Hindlimb muscle (tissue), 1 donor: ENCODE measurements at regions not wholly inside any gene's neighbourhood (a gene's known extent, or its start where the extent isn't known, plus 50 kb on each side); places are given as distances from the start of the nearest gene placed in this dataset.

ENCODE experiments used
- DNase-seq: peaks from one replicate; pipeline ENCODE4 v3.0.0-alpha.2; 2013

GRCh38 chr2:128536925-128537620 lies 218.4 kb upstream of the HS6ST1 start:
- no peak for DNase-seq

- no peak for DNase-seq
Measured at GRCh38 chr2:128537646-128538045, 219.0 kb upstream of the HS6ST1 start.

- no peak for DNase-seq
Measured at GRCh38 chr2:128538396-128538795, 219.7 kb upstream of the HS6ST1 start.

- no peak for DNase-seq
Measured at GRCh38 chr2:128540670-128541069, 222.0 kb upstream of the HS6ST1 start.

GRCh38 chr2:128541448-128541847 lies 222.8 kb upstream of the HS6ST1 start:
- DNase-seq: no peak

GRCh38 chr2:128543036-128543435 lies 224.4 kb upstream of the HS6ST1 start:
- no peak for DNase-seq

GRCh38 chr2:128543646-128544045 lies 225.0 kb upstream of the HS6ST1 start:
- DNase-seq: no peak

GRCh38 chr2:128544321-128545037 lies 225.8 kb upstream of the HS6ST1 start:
- DNase-seq: no peak

GRCh38 chr2:128545085-128545484 lies 226.4 kb upstream of the HS6ST1 start:
- DNase-seq: no peak

- no peak for DNase-seq
Measured at GRCh38 chr2:128545829-128546228, 227.2 kb upstream of the HS6ST1 start.

- DNase-seq: no peak
Measured at GRCh38 chr2:128547667-128548066, 229.0 kb upstream of the HS6ST1 start.

GRCh38 chr2:128548461-128548891 lies 229.8 kb upstream of the HS6ST1 start:
- DNase-seq: no peak

- DNase-seq: no peak
Measured at GRCh38 chr2:128549094-128549493, 230.4 kb upstream of the HS6ST1 start.

GRCh38 chr2:128549646-128550260 lies 231.1 kb upstream of the HS6ST1 start:
- no peak for DNase-seq

- DNase-seq: no peak
Measured at GRCh38 chr2:128550389-128550788, 231.7 kb upstream of the HS6ST1 start.

GRCh38 chr2:128550801-128551416 lies 232.2 kb upstream of the HS6ST1 start:
- DNase-seq: no peak

GRCh38 chr2:128551435-128551834 lies 232.8 kb upstream of the HS6ST1 start:
- DNase-seq: no peak

- DNase-seq: no peak
Measured at GRCh38 chr2:128552141-128552805, 233.6 kb upstream of the HS6ST1 start.

GRCh38 chr2:128552806-128553551 lies 234.3 kb upstream of the HS6ST1 start:
- DNase-seq: no peak

- no peak for DNase-seq
Measured at GRCh38 chr2:128554151-128554769, 235.6 kb upstream of the HS6ST1 start.

GRCh38 chr2:128555433-128555832 lies 236.8 kb upstream of the HS6ST1 start:
- no peak for DNase-seq

GRCh38 chr2:128556089-128556488 lies 237.4 kb upstream of the HS6ST1 start:
- DNase-seq: no peak
